ENCODE measurements at regions not wholly inside any gene's neighbourhood (a gene's known extent, or its start where the extent isn't known, plus 50 kb on each side); places are given as distances from the start of the nearest gene placed in this dataset.

DNA sequence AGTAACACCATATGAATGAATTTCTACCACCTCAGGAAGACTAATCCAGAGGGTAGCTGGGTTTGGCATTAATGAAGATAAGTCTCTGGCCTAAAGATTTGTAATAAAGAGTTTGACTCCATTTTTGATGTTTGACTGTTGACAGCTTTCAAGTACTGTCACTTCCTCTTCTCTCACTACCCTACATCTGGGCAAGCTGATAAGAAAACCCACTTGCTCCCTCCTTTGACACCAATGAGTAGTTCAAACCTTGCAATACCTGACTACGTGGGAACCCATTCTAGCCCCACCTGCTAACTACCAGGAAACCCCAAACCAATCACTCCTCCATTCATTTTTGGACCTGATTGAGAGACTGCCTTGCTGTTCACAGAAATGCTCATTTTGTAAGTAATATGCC, 621.5 kb downstream of the TENT5A start:
- no peak overlapping the region for H3K4me3 ChIP-seq (ENCODE audit: low read depth, low read length)
- DNase-seq (ENCODE audit: low read depth, low spot score): no peak
- in situ Hi-C loops (cut with HindIII; ENCODE audit: low sequenced_read_pairs): no loop called here
- TF ChIP-seq, protein P1, sequence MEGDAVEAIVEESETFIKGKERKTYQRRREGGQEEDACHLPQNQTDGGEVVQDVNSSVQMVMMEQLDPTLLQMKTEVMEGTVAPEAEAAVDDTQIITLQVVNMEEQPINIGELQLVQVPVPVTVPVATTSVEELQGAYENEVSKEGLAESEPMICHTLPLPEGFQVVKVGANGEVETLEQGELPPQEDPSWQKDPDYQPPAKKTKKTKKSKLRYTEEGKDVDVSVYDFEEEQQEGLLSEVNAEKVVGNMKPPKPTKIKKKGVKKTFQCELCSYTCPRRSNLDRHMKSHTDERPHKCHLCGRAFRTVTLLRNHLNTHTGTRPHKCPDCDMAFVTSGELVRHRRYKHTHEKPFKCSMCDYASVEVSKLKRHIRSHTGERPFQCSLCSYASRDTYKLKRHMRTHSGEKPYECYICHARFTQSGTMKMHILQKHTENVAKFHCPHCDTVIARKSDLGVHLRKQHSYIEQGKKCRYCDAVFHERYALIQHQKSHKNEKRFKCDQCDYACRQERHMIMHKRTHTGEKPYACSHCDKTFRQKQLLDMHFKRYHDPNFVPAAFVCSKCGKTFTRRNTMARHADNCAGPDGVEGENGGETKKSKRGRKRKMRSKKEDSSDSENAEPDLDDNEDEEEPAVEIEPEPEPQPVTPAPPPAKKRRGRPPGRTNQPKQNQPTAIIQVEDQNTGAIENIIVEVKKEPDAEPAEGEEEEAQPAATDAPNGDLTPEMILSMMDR (IDR thresholded peaks at IDR 0.05; ENCODE audit: low read depth, low read length): no peak

DNA sequence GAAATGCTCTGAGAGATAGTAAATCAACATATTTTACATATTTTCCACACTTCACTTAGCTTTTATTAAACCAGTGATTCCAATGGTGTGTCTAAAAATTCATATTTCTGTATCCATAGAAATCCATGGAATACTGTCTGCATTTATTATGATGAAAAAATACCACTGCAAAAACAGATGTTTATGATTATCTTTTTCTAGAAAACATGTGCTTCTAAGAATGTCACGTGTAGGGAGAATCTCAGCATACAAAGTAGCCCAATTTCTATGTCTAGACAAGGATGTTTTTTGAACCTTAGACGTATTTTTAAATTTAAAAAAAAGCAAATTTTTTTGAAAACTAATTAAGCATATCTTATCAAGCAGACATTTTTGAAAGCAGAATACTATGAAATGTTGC, 622.4 kb downstream of the TENT5A start:
- TF ChIP-seq, protein P1 (IDR thresholded peaks at IDR 0.05; ENCODE audit: low read depth, low read length): no peak
- in situ Hi-C loops (cut with HindIII; ENCODE audit: low sequenced_read_pairs): no loop called here
- DNase-seq (ENCODE audit: low read depth, low spot score): no peak

DNA sequence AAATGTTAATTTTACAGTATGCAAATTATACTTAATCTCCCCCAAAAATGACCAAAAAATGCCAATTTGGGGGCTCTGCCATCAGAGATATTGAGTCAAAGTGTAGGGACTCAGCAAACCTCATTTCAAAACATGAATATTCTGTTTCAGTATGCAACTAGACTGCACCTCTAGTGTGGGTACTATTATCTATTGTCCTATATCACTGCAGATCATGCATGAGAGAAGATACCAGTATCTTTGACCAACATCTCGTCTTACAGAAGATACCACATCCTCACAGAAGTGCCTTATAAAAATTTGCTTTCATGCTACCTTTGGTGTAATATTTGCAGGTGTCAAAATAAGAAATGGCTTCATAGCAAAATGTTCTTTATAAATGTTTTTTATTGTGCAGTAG, 623.8 kb downstream of the TENT5A start:
- no peak for DNase-seq (ENCODE audit: low read depth, low spot score)
- no peak overlapping the region for H3K4me3 ChIP-seq (ENCODE audit: low read depth, low read length)
- TF ChIP-seq, protein P1 (IDR thresholded peaks at IDR 0.05; ENCODE audit: low read depth, low read length): no peak
- in situ Hi-C loops (cut with HindIII; ENCODE audit: low sequenced_read_pairs): no loop called here

More for the DNA sequence above, 622.4 kb downstream of the TENT5A start:
- no peak overlapping the region for H3K4me3 ChIP-seq (ENCODE audit: low read depth, low read length)

DNA sequence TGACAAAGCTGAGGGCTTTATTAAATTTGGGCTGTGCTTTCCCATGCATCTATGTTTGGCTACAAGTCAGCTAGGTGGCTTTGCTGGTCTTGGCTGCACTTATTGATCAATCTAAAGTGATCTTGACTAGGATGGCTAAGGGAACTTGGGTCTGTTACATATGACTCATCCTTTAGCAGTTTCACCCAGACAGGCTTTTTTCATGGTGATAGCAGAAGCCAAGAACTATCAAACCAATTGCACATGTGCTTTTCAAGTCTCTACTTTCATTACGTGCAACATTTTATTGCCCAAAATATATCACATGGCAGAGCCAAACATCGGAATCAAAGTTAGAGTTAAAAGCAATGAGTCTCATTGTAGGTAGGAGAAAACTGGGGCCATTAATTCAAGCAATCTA, 626.3 kb downstream of the TENT5A start:
- in situ Hi-C loops (cut with HindIII; ENCODE audit: low sequenced_read_pairs): no loop called here
- H3K4me3 ChIP-seq (ENCODE audit: low read depth, low read length): no peak overlapping the region
- peak; percentile 14 for DNase-seq (ENCODE audit: low read depth, low spot score)
- TF ChIP-seq, protein P1 (IDR thresholded peaks at IDR 0.05; ENCODE audit: low read depth, low read length): no peak

DNA sequence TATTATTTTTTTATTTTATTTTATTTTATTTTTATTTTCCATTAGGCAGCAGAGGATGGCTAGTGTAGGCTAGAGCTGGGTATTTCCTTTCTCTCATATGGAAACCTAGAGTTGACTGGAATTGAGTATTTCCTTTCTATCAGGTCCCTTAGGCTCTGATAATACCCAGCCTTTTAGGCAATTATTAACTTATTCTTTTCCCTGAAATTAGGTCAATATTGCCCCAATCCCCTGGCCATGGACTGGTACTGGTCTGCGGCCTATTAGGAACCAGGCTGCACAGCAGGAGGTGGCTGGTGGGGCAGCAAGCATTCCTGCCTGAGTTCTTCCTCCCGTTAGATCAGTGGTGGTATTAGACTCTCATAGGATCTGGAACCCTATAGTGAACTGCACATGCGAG, 632.2 kb downstream of the TENT5A start:
- no peak overlapping the region for H3K4me3 ChIP-seq (ENCODE audit: low read depth, low read length)
- TF ChIP-seq, protein P1 (IDR thresholded peaks at IDR 0.05; ENCODE audit: low read depth, low read length): no peak
- no peak for DNase-seq (ENCODE audit: low read depth, low spot score)
- in situ Hi-C loops (cut with HindIII; ENCODE audit: low sequenced_read_pairs): no loop called here

DNA sequence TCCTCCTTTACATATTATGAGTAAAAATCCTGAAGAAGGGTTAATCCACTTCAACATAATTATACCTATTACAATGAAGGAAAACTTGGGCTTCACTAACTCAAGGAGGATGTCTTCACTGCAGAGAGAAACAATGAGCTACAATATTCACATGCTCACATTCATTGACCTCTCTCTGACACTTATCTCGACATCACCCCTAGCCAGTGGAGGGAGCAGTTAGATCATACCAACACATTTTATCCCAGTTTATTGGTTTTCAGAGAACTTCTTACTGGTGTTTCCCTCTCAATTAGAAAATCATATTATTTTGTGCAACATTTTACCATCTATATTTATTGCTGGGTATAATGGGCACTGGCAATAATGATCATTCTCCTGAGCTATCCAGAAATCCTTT, 646.5 kb downstream of the TENT5A start:
- in situ Hi-C loops (cut with HindIII; ENCODE audit: low sequenced_read_pairs): no loop called here
- DNase-seq (ENCODE audit: low read depth, low spot score): no peak
- TF ChIP-seq, protein P1 (IDR thresholded peaks at IDR 0.05; ENCODE audit: low read depth, low read length): no peak

More for the DNA sequence above, 646.5 kb downstream of the TENT5A start:
- H3K4me3 ChIP-seq (ENCODE audit: low read depth, low read length): no peak overlapping the region
